ENCODE measurements at regions not wholly inside any gene's neighbourhood (a gene's known extent, or its start where the extent isn't known, plus 50 kb on each side); places are given as distances from the start of the nearest gene placed in this dataset.
A peak's percentile ranks its signal among the peaks of the same experiment; 100 is the strongest.

- H3K4me3 ChIP-seq (ENCODE audit: insufficient read depth, low read depth, low read length): peak overlapping the region; percentile 10; the same call in 1 of the 2 replicates
- DNase-seq: peak; percentile 60
- H3K36me3 ChIP-seq (replicated peaks; ENCODE audit: control insufficient read depth, insufficient read depth, low read length): no peaks in the 10 kb centered on the region
Measured at GRCh38 chr14:101151226-101151926, 247.9 kb upstream of the RTL1 start.

GRCh38 chr14:101151927-101152305 is 248.4 kb upstream of the RTL1 start:
- no peak for DNase-seq
- H3K36me3 ChIP-seq (replicated peaks; ENCODE audit: control insufficient read depth, insufficient read depth, low read length): no peaks in the 10 kb centered on the region
- H3K27me3 ChIP-seq (ENCODE audit: control insufficient read depth, insufficient read depth, low read length): no peaks in the 10 kb centered on the region

More at GRCh38 chr14:101151226-101151926, 247.9 kb upstream of the RTL1 start:
- H3K27me3 ChIP-seq (ENCODE audit: control insufficient read depth, insufficient read depth, low read length): no peaks in the 10 kb centered on the region

GRCh38 chr14:101152855-101153254 is 249.3 kb upstream of the RTL1 start:
- Histone ChIP-seq H3K36me3 (replicated peaks; ENCODE audit: control insufficient read depth, insufficient read depth, low read length) (no peaks in the 10 kb centered on the region), H3K4me3 (ENCODE audit: insufficient read depth, low read depth, low read length) (no peak overlapping the region), H3K27me3 (ENCODE audit: control insufficient read depth, insufficient read depth, low read length) (no peaks in the 10 kb centered on the region)
- DNase-seq: no peak

More at GRCh38 chr14:101151927-101152305, 248.4 kb upstream of the RTL1 start:
- no peak overlapping the region; the same call in 1 of the 2 replicates for H3K4me3 ChIP-seq (ENCODE audit: insufficient read depth, low read depth, low read length)

- Histone ChIP-seq H3K36me3 (replicated peaks; ENCODE audit: control insufficient read depth, insufficient read depth, low read length) (no peaks in the 10 kb centered on the region), H3K27me3 (ENCODE audit: control insufficient read depth, insufficient read depth, low read length) (no peaks in the 10 kb centered on the region), H3K4me3 (ENCODE audit: insufficient read depth, low read depth, low read length) (no peak overlapping the region)
- no peak for DNase-seq
Measured at GRCh38 chr14:101153691-101154090, 250.2 kb upstream of the RTL1 start.

- DNase-seq: no peak
- Histone ChIP-seq H3K36me3 (replicated peaks; ENCODE audit: control insufficient read depth, insufficient read depth, low read length) (no peaks in the 10 kb centered on the region), H3K27me3 (ENCODE audit: control insufficient read depth, insufficient read depth, low read length) (no peaks in the 10 kb centered on the region), H3K4me3 (ENCODE audit: insufficient read depth, low read depth, low read length) (no peak overlapping the region)
Measured at GRCh38 chr14:101155575-101155974, 252.1 kb upstream of the RTL1 start.

GRCh38 chr14:101167428-101167827 is 263.9 kb upstream of the RTL1 start:
- H3K4me3 ChIP-seq (ENCODE audit: insufficient read depth, low read depth, low read length): no peak overlapping the region
- DNase-seq: no peak
- H3K36me3 ChIP-seq (replicated peaks; ENCODE audit: control insufficient read depth, insufficient read depth, low read length): no peaks in the 10 kb centered on the region
- no peaks in the 10 kb centered on the region for H3K27me3 ChIP-seq (ENCODE audit: control insufficient read depth, insufficient read depth, low read length)

GRCh38 chr14:101169267-101169666 is 265.7 kb upstream of the RTL1 start:
- Histone ChIP-seq H3K4me3 (ENCODE audit: insufficient read depth, low read depth, low read length) (no peak overlapping the region), H3K27me3 (ENCODE audit: control insufficient read depth, insufficient read depth, low read length) (no peaks in the 10 kb centered on the region), H3K36me3 (replicated peaks; ENCODE audit: control insufficient read depth, insufficient read depth, low read length) (no peaks in the 10 kb centered on the region)
- DNase-seq: no peak

- Histone ChIP-seq H3K4me3 (ENCODE audit: insufficient read depth, low read depth, low read length) (no peak overlapping the region), H3K27me3 (ENCODE audit: control insufficient read depth, insufficient read depth, low read length) (no peaks in the 10 kb centered on the region), H3K36me3 (replicated peaks; ENCODE audit: control insufficient read depth, insufficient read depth, low read length) (no peaks in the 10 kb centered on the region)
- no peak for DNase-seq
Measured at GRCh38 chr14:101171650-101172049, 268.1 kb upstream of the RTL1 start.

GRCh38 chr14:101173698-101174521 is 270.4 kb upstream of the RTL1 start:
- no peak overlapping the region for H3K4me3 ChIP-seq (ENCODE audit: insufficient read depth, low read depth, low read length)
- no peaks in the 10 kb centered on the region for H3K27me3 ChIP-seq (ENCODE audit: control insufficient read depth, insufficient read depth, low read length)
- H3K36me3 ChIP-seq (replicated peaks; ENCODE audit: control insufficient read depth, insufficient read depth, low read length): no peaks in the 10 kb centered on the region
- peak; percentile 26 for DNase-seq

- Histone ChIP-seq H3K27me3 (ENCODE audit: control insufficient read depth, insufficient read depth, low read length) (no peaks in the 10 kb centered on the region), H3K4me3 (ENCODE audit: insufficient read depth, low read depth, low read length) (no peak overlapping the region), H3K36me3 (replicated peaks; ENCODE audit: control insufficient read depth, insufficient read depth, low read length) (no peaks in the 10 kb centered on the region)
- DNase-seq: peak; percentile 33
Measured at GRCh38 chr14:101174522-101174838, 271.0 kb upstream of the RTL1 start.

- Histone ChIP-seq H3K36me3 (replicated peaks; ENCODE audit: control insufficient read depth, insufficient read depth, low read length) (no peaks in the 10 kb centered on the region), H3K4me3 (ENCODE audit: insufficient read depth, low read depth, low read length) (no peak overlapping the region), H3K27me3 (ENCODE audit: control insufficient read depth, insufficient read depth, low read length) (no peaks in the 10 kb centered on the region)
- no peak for DNase-seq
Measured at GRCh38 chr14:101174980-101175606, 271.6 kb upstream of the RTL1 start.

- Histone ChIP-seq H3K27me3 (ENCODE audit: control insufficient read depth, insufficient read depth, low read length) (no peaks in the 10 kb centered on the region), H3K4me3 (ENCODE audit: insufficient read depth, low read depth, low read length) (no peak overlapping the region), H3K36me3 (replicated peaks; ENCODE audit: control insufficient read depth, insufficient read depth, low read length) (no peaks in the 10 kb centered on the region)
- DNase-seq: no peak
Measured at GRCh38 chr14:101175731-101176534, 272.4 kb upstream of the RTL1 start.

- Histone ChIP-seq H3K27me3 (ENCODE audit: control insufficient read depth, insufficient read depth, low read length) (no peaks in the 10 kb centered on the region), H3K4me3 (ENCODE audit: insufficient read depth, low read depth, low read length) (no peak overlapping the region), H3K36me3 (replicated peaks; ENCODE audit: control insufficient read depth, insufficient read depth, low read length) (no peaks in the 10 kb centered on the region)
- DNase-seq: no peak
Measured at GRCh38 chr14:101176535-101177205, 273.1 kb upstream of the RTL1 start.
